MM.1S (cell line): ENCODE measurements at regions not wholly inside any gene's neighbourhood (a gene's known extent, or its start where the extent isn't known, plus 50 kb on each side); places are given as distances from the start of the nearest gene placed in this dataset.

Source experiments
- EZH2phosphoT487 ChIP-seq: fragments of 300-600 bp; sonication (generic); IDR thresholded peaks from 2 replicates; pipeline ENCODE4 v1.6.1; 2018; ENCODE audit warnings: antibody characterized with exemption, low read length
- TF ChIP-seq, protein P1 (sequence below): fragments of 300-600 bp; sonication (generic); IDR thresholded peaks from 2 replicates; pipeline ENCODE4 v1.5.1; 2016; ENCODE audit warnings: antibody characterized with exemption, low read length, mixed read lengths

DNA sequence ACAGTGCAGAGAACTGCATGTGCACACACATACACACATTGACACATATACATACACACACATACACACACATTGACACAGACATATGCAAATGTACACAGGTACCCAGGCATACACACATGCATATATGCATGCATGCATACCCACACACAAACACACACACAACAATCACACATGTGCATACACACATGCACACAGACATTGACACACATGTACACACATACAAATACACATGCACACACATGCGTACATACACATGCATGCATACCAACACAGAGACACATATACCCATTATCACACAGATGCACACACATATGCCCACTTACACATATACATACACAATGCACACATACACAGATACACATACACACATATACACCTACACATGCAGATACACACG, 299.6 kb upstream of the ADCY2 start:
- TF ChIP-seq, protein P1, sequence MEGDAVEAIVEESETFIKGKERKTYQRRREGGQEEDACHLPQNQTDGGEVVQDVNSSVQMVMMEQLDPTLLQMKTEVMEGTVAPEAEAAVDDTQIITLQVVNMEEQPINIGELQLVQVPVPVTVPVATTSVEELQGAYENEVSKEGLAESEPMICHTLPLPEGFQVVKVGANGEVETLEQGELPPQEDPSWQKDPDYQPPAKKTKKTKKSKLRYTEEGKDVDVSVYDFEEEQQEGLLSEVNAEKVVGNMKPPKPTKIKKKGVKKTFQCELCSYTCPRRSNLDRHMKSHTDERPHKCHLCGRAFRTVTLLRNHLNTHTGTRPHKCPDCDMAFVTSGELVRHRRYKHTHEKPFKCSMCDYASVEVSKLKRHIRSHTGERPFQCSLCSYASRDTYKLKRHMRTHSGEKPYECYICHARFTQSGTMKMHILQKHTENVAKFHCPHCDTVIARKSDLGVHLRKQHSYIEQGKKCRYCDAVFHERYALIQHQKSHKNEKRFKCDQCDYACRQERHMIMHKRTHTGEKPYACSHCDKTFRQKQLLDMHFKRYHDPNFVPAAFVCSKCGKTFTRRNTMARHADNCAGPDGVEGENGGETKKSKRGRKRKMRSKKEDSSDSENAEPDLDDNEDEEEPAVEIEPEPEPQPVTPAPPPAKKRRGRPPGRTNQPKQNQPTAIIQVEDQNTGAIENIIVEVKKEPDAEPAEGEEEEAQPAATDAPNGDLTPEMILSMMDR, result no peak
- no peak for TF ChIP-seq EZH2phosphoT487
